ENCODE measurements at regions not wholly inside any gene's neighbourhood (a gene's known extent, or its start where the extent isn't known, plus 50 kb on each side); places are given as distances from the start of the nearest gene placed in this dataset.

DNA sequence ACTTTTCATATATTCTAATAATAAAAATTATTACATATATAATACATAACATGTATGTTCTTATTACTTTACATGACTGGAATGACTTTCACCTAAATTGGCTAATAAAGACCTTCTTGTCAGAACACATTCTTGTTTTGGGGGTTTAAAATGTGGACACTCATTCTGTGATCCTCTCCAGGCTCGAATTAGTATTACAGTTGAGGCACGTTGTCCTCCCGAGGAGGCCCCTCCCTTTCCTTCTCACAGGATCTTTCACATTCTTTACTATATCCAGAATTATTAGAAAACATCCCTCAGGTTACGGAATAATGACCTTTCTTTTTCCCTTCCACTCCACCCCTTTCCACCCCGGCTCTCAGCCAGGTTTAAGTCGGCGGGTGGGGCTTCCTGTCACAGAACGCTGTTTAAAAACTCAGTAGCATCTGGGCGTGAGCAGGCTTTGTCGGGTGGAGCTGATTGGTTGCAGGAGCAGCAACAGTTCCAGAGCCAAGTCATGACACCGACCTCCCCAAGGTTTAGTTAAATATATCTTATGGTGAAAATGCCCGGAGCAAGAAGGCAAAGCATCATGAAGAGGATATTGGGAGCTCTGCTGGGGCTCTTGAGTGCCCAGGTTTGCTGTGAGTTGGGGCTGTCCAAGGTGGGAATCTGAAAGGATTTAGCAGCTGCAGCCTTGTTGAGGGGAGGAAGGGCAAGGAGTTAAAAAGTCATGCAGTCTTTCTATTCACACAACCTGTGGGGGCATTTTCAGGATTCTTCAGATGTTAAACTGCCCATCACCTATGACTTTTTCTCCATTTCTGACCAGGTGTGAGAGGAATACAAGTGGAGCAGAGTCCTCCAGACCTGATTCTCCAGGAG is 396.7 kb upstream of the OR4E1 start:
- peak; percentile 5 for DNase-seq (ENCODE audit: low read depth)

DNA sequence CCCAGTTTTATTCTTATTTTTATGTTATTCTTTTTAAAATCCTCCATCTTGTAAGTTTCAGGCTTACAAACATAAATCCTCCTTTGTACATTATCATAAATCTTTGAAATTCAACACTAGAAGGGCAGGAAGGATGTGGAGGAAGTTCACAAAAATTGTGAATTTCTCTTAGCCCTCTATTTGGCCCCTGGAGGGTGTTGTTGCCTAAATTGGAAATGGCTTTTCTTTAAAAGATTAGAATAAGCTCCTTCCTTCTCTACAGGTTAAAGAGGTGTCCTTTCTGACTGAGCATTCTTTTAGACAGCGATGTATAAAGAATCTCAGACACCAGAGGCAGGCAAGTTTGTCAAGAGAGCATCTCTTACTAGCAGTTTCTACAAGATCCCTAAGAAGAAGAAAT is 391.7 kb upstream of the OR4E1 start:
- DNase-seq (ENCODE audit: low read depth), result no peak

DNA sequence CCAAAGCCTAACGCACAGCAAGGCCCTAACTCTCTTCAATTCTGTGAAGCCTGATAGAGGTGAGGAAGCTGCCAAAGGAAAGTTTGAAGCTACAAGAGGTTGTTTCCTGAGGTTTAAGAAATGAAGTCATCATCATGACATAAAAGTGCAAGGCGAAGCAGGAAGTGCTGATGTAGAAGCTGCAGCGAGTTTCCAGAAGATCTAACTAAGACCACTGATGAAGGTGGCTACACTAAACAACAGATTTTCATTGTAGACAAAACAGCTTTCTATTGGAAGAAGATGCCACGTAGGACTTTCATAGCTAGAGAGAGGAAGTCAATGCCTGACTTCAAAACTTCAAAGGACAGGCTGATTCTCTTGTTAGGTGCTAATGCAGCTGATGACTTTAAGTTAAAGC is 385.6 kb upstream of the OR4E1 start:
- DNase-seq (ENCODE audit: low read depth), result no peak

DNA sequence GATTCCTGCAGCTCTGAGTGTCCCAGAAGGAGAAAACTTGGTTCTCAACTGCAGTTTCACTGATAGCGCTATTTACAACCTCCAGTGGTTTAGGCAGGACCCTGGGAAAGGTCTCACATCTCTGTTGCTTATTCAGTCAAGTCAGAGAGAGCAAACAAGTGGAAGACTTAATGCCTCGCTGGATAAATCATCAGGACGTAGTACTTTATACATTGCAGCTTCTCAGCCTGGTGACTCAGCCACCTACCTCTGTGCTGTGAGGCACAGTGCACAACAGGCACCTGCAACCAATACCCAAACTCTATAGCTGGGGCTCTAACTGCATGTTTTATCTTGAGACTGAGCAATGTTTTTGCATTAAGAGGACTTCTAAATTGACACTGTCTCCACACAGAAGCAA is 379.2 kb upstream of the OR4E1 start:
- DNase-seq (ENCODE audit: low read depth), result no peak

DNA sequence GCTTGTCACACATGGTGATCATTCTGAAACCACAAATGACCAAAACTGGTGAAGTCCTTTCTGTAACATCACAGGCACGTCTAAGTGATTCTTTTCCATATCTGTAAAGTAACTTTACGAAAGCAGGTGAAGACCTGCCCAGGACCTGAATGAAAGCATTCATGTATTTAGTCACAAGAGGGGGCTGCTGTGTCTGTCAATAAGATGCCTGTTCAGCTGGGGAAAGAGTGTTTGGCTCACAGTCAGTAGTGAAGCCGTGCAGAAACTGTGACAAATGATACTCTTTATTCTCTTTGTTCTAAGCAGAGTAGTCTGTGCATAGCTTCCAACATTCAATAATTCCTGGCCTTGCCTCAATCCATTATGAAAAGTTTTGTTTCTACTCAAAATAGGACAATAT is 373.5 kb upstream of the OR4E1 start:
- no peak for DNase-seq (ENCODE audit: low read depth)

DNA sequence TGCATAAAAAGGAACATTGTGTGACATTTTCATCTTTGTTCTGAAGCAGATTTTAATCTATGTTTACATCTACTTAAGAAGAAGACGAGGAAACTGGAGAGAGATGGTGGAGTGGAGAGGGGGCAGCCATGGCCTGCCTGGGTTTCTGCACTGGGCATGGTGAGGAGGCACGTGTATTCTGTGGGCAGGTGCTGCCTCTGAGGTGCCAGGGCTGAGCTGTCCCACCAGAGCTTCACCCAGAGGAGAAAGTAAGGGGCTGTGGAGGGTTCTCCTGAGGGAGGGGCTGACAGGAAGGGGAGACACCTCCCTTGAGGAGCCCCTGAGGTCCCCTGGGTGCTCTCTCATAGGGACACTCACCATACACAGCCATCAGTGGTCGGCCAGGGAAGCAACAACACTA is 372.4 kb upstream of the OR4E1 start:
- DNase-seq (ENCODE audit: low read depth), result no peak

DNA sequence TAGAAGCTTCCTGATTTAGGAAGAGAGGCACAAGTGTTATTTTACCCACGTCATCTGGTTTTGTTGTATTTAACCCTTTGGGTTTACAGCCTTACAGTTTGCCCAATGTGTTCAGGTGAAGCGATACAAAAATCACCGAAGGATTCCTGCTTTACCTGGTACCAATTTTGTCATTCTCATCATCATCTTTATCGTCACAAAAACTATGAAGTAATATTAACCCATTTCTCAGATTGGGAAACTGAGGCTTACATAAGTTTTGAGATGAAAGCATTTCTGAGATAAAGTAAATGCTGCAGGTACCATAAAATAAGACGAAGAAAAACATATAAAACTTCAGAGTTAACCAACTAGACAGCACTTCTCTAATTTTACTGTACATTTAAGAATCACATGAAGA is 370.6 kb upstream of the OR4E1 start:
- DNase-seq (ENCODE audit: low read depth), result no peak

DNA sequence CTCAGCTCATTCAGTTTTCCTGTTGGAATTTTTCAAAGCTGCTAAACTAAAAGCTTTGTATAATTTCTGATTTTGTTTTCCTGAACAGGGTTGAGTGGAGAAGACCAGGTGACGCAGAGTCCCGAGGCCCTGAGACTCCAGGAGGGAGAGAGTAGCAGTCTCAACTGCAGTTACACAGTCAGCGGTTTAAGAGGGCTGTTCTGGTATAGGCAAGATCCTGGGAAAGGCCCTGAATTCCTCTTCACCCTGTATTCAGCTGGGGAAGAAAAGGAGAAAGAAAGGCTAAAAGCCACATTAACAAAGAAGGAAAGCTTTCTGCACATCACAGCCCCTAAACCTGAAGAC is 367.1 kb upstream of the OR4E1 start:
- no peak for DNase-seq (ENCODE audit: low read depth)

DNA sequence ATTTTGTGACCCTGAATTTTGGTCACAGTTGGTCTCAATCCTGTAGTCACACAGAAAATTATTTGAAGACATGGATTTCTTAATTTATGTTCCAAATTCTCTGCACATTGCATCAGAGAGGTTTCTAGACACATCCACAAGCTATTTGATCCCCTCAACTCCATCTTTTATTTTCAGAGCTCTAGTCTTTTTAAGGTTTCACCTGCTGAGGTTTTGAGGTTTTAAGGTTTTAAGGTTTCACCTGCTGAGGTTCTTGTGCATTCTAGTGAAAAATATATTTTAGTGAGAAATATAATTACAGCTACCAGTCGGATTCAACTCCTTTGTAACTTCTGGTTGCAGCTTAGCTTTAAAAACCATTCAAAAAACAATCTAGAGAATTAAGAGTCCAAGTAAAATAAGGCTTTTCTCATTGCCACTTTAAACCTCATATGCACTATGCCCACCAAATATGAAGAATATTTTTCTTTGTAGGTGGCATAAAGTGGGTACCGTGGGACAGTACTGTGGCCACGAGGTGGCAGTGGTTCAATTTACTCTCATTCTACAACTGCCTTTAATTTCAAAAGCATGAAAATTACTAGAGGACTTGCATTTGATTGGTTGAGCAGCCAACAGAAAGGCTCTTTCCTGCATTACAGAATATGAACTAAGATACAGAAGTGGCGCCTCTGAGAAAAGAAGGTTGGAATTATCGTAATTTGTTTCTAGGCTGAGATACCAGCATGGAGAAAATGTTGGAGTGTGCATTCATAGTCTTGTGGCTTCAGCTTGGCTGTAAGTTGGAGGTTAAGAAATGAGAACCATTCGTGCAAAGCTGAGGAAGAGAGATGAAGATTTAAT is 366.5 kb upstream of the OR4E1 start:
- peak; percentile 42 for DNase-seq (ENCODE audit: low read depth)

DNA sequence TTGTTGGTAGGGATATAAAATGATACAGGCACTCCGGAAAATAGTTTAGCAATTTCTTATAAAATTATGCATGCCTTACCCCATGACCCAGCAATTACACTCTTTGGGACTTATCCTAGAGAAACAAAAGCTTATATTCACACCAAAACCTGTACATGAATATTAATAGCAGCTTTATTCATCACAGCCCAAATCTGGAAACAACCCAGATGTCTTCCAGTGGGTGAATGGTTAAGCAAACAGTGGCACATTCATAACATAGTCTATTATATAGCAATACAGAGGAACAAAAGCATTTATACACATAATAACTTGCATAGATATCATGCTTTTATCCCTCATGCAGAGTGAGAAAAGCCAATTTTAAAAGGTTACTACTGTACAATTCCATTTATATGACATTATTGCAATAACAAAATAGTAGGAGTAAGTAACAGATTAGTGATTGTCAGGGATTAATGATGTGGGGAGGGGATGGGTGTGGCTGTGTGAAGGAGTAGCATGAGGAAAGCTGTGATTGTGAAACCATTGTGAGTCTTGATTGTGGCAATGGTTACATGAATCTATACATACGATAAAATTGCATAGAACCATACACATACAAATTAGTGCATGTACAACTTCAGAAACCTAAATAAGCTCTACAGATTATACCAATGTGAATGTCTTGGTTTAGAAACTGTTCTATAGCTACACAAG is 363.1 kb upstream of the OR4E1 start:
- DNase-seq (ENCODE audit: low read depth), result no peak

DNA sequence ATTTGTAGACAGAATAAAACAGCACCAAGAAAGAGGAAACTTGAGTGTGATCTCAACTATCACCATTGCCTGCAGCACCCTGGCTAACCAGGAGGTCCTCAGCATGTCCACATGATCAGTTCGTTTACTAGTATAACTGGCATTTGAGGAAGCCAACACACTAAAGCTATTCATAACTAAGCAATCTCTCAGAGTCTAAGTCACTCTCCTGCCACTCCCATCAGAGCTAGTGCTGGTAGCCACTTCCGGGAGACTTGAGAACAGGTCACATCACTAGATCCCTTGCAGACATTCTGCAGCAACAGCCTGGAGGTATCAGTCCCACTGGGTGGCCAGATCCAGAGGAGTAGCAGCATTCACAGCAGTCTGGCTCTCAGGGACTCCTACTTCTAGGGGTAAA is 352.9 kb upstream of the OR4E1 start:
- peak; percentile 34 for DNase-seq (ENCODE audit: low read depth)

DNA sequence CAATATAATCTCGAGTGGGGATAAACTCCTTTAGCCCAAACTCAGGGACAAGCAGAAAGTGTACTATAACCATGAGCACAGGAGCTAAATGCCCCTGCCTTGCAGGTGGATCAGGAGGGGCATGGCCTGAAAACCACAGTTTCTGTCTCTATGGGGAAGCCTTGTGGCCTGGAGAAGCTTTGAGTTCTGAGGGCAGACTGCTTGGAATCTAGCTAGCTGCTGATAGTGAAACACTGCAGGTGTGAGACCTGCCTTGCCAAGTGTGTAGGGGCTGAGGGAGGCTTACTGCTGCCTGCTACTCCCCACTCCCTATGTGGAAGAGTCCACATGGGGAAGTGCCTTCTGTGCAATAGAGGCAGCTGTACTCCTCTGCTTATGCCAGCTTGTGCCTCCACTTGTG is 352.3 kb upstream of the OR4E1 start:
- DNase-seq (ENCODE audit: low read depth), result no peak

DNA sequence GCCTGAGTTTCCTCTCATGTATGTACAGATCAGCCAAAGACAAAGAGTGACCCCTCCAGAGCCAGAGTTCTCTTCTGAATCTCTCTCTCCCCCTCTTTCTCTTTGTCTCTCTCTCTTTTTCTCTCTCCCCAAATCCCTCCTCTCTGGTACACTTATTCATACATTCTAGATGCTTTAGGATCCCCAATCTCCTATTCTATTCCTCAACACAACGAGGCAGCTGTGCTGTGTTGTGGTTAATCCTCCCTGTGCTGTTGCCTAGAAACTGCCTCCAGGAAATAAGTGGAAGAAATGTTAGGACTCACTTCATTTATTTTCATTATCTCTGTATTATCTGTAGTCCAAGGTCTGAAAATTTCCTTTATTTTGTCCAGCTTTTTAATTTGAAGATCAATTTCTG is 350.5 kb upstream of the OR4E1 start:
- DNase-seq (ENCODE audit: low read depth), result no peak

DNA sequence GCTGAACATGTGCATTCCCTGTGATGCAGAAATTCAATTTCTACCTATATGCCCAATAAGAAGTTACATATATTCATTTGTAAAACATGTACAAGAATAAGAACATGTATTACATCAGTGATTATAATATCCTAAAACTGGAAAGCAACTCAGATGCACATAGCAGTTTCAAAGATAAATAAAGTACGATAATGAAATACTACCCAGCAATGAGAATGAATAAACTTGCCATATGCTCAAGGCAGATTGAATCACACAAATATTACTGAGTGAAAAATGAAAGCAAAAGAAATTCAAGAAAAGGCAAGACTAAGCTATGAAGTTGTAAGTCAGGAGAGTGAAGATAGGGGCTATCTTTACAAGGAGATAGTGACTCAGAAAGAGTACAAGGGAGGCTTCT is 345.3 kb upstream of the OR4E1 start:
- DNase-seq (ENCODE audit: low read depth), result no peak

DNA sequence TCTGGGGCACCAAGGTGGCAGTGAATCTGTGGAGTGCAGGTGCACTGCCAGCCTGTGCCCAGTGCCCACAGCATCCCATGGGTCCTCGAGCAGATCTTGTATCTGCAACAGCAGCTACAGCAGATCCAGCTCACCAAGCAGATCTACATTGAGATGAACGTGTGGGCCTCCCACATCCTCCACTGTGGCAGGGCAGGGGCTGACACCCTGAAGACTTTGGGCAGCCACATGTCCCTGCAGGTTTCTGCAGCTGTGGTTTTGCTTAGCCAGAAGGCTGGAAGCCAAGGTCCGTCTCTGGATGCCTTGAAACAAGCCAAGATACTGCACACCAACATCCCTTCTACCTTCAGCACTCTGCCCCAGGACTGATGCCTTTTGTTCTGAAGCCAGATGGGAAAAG is 338.8 kb upstream of the OR4E1 start:
- DNase-seq (ENCODE audit: low read depth), result no peak

DNA sequence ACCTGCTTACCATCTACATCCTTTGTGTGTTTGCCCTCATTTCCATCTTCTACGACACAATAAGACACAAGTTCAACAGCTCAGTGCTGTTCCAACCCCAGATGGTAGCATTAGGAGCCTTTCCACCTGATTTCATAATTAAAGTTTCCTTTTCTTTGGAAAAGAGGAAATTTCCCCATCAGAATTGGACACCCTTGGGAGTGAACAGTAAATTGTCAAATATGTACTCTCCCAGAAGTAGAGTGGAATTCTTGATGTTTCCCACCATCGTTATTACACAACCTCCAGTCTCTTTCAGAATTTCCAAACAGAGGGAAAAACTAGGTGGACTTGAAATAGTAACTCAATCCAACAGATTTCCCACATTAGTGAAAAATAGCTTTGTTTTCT is 337.6 kb upstream of the OR4E1 start:
- DNase-seq (ENCODE audit: low read depth), result no peak

DNA sequence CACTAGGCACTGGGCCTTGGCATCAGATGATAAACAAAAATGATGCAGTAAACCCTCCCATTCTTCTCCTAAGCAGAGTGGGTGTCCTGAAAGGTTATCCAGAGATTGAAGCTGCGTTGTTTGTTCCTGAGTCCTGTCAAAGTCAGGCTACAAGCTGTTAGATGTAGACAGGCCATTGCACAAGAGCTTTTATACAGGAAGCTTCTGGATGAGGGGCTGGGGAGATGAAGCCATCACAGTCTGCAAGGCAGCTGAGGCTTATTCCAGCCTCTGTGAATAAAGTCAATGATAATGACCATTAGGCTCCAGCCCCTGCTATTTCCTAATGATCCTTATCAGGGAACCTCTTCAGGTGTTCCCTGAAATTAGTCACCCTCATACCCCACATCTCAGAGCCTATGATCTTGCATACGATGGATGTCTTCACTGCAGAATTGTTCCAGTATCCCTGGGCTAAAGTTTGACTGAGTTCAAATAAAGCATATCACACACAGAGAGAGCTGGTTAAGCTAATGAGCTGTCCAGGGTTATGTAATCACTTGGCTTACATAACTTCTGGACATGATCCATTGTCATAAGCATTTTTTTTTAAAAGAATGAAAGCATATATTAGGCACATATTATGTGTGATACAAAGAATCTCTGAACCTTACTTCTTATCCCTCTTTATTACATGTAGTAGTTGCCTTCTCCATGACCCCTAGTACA is 337.1 kb upstream of the OR4E1 start:
- no peak for DNase-seq (ENCODE audit: low read depth)

DNA sequence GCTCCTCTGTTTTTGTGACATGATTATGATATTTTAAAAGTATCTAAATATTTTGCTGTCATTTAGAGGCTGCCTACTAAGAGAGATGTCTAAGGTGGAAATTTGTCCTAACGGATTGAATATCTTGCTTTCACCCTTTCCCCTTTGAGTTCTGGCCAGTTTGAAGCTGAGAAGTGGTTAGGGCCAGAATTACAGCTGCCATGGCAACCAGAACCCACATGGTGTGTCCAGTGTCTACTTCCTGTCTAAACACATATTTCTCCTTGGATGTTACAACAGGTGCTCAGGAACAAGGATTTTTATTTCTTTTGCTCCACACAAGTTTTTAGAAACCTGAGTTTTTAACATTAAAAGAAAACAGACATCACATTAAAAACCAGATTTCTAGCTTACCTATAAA is 335.1 kb upstream of the OR4E1 start:
- no peak for DNase-seq (ENCODE audit: low read depth)

DNA sequence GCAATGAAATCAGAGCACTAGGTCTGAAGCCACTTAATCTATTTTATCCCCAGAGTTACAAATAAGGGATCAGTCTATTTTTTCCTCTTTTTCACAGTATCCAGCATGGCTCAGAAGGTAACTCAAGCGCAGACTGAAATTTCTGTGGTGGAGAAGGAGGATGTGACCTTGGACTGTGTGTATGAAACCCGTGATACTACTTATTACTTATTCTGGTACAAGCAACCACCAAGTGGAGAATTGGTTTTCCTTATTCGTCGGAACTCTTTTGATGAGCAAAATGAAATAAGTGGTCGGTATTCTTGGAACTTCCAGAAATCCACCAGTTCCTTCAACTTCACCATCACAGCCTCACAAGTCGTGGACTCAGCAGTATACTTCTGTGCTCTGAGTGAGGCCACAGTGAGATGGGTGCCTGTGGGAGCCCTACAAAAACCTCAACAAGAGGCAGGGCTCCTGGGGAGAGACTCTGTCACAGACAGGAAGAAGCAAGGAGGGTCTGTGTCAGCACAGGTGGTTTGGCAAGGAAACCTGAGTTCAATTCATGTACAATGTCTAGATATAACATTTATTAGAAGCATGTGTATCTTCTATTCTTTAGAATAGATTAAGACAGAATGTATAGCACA is 334.3 kb upstream of the OR4E1 start:
- no peak for DNase-seq (ENCODE audit: low read depth)

DNA sequence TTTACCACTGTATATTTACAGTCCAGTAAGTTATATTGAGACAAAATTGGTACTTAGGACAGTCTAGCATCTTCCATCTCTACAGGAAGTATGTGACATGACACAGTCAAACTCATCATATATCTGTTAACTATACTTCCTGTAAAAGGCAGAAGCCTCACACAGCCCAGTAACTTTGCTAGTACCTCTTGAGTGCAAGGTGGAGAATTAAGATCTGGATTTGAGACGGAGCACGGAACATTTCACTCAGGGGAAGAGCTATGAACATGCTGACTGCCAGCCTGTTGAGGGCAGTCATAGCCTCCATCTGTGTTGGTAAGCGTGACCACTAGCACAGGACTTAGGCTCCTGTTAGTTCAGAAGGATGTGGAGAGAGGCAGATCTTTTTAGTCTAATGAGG is 333.7 kb upstream of the OR4E1 start:
- no peak for DNase-seq (ENCODE audit: low read depth)

DNA sequence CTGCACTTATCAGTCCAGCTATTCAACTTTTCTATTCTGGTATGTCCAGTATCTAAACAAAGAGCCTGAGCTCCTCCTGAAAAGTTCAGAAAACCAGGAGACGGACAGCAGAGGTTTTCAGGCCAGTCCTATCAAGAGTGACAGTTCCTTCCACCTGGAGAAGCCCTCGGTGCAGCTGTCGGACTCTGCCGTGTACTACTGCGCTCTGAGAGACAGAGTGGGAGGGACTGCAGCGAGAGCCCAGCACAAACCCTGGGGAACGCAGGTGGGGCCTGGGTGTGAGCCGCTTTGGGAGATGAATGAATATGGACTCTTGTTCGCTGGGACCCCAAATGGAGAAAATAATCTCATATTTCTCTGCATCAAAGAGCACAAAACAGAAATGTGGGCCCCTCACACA is 329.8 kb upstream of the OR4E1 start:
- DNase-seq (ENCODE audit: low read depth), result no peak

Measured in HT1080 (cell line).